Uterus (tissue), 3 donors: ENCODE measurements at regions not wholly inside any gene's neighbourhood (a gene's known extent, or its start where the extent isn't known, plus 50 kb on each side); places are given as distances from the start of the nearest gene placed in this dataset.

Source experiments
- DNase-seq, 2 donors: peaks; one replicate each; pipeline ENCODE4 v3.0.0-alpha.2; 2019 to 2020
- H3K27ac ChIP-seq, 2 donors: fragments of 200-600 bp; sonication (generic); 1 replicate in 1 of 2; 2 replicates in 1 of 2; pipeline ENCODE4 v1.5.1; 2016 to 2018
- H3K27me3 ChIP-seq, 2 donors: fragments of 200-600 bp; sonication (generic); one replicate each; pipeline ENCODE4 v1.5.1; 2018 to 2019; ENCODE audit warnings: control low read depth in 1 of 2
- H3K36me3 ChIP-seq, 2 donors: fragments of 200-600 bp; sonication (generic); one replicate each; pipeline ENCODE4 v1.5.1; 2019; ENCODE audit warnings: control low read depth in 1 of 2
- H3K4me1 ChIP-seq, 2 donors: fragments of 200-600 bp; sonication (generic); one replicate each; pipeline ENCODE4 v1.5.1; 2018 to 2019; ENCODE audit warnings: control low read depth in 1 of 2
- H3K4me3 ChIP-seq, 2 donors: fragments of 200-600 bp; sonication (generic); 1 replicate in 1 of 2; 2 replicates in 1 of 2; pipeline ENCODE4 v1.5.1; 2018 to 2019; ENCODE audit warnings: mild to moderate bottlenecking in 1 of 2
- H3K9me3 ChIP-seq, 2 donors: fragments of 200-600 bp; sonication (generic); one replicate each; pipeline ENCODE4 v1.5.1; 2019; ENCODE audit warnings: control low read depth in 1 of 2
- POLR2A ChIP-seq, 2 donors: fragments of 450-650 bp; IDR thresholded peaks; one replicate each; pipeline ENCODE4 v1.6.1; 2016; ENCODE audit warnings: antibody characterized with exemption in 2 of 2, mild to moderate bottlenecking in 1 of 2, moderate library complexity in 1 of 2
- intact Hi-C: fragments of 100-400 bp; cut with DNase I; formaldehyde crosslinking; loops from one replicate; pipeline ENCODE4 v1.15.1; 2023; ENCODE audit warnings: low total_unique reads
- TF ChIP-seq, protein P1 (sequence below), 4 experiments: fragments of 200-600 bp in 2 of 4; fragments of 450-650 bp in 2 of 4; sonication (generic) in 2 of 4; IDR thresholded peaks; one replicate each; pipeline ENCODE4 v1.5.1; 2016 to 2019; ENCODE audit warnings: antibody characterized with exemption in 4 of 4, mild to moderate bottlenecking in 2 of 4, moderate library complexity in 1 of 4
- donor health status: DM: yes; HTN: yes; CAD: no.

GRCh38 chr2:100716581-100716980, 103.4 kb upstream of the NPAS2 start:
- Histone ChIP-seq H3K9me3 (no peaks in the 10 kb centered on the region), H3K4me1 (no peaks in the 10 kb centered on the region), H3K27me3 (no peaks in the 10 kb centered on the region), H3K27ac (no peak overlapping the region), H3K36me3 (no peaks in the 10 kb centered on the region), H3K4me3 (no peak overlapping the region)
- intact Hi-C loops = no loop called here
- no peak for DNase-seq
- TF ChIP-seq POLR2A (IDR thresholded peaks at IDR 0.05) = no peak
- TF ChIP-seq, protein P1, sequence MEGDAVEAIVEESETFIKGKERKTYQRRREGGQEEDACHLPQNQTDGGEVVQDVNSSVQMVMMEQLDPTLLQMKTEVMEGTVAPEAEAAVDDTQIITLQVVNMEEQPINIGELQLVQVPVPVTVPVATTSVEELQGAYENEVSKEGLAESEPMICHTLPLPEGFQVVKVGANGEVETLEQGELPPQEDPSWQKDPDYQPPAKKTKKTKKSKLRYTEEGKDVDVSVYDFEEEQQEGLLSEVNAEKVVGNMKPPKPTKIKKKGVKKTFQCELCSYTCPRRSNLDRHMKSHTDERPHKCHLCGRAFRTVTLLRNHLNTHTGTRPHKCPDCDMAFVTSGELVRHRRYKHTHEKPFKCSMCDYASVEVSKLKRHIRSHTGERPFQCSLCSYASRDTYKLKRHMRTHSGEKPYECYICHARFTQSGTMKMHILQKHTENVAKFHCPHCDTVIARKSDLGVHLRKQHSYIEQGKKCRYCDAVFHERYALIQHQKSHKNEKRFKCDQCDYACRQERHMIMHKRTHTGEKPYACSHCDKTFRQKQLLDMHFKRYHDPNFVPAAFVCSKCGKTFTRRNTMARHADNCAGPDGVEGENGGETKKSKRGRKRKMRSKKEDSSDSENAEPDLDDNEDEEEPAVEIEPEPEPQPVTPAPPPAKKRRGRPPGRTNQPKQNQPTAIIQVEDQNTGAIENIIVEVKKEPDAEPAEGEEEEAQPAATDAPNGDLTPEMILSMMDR (IDR thresholded peaks at IDR 0.05) = no peak

DNA sequence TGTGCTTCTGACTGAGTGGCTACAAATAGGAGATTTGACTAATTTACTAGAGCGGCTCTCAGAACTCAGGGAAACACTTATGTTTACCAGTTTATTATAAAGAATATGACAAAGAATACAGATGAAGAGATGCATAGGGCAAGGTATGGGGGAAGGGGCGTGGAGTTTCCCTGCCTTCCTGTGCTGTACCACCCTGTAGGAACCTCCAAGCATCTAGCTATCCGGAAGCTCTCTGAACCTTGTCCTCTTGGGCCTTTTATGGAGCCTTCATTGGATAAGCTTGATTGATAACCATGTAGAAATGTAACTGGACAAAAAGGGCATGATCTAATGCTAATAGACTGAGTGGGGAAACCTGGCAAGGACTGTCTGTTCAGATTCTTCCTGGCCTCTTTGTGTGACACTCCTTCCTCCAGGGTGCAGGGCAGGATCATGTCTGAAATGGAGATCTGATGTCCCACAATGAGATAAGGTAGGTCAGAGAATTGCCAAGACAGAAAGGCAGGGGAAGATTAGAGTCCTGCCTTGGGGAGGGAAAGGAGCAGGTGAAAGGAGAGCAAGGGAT, 101.8 kb upstream of the NPAS2 start:
- no peaks in the 10 kb centered on the region for H3K36me3 ChIP-seq
- no peak for DNase-seq
- TF ChIP-seq, protein P1 (IDR thresholded peaks at IDR 0.05) = no peak
- no peak for TF ChIP-seq POLR2A (IDR thresholded peaks at IDR 0.05)
- no peak overlapping the region for H3K27ac ChIP-seq
- H3K4me1 ChIP-seq = no peaks in the 10 kb centered on the region
- no peaks in the 10 kb centered on the region for H3K27me3 ChIP-seq
- no peaks in the 10 kb centered on the region for H3K9me3 ChIP-seq
- intact Hi-C loops = no loop called here
- no peak overlapping the region for H3K4me3 ChIP-seq

DNA sequence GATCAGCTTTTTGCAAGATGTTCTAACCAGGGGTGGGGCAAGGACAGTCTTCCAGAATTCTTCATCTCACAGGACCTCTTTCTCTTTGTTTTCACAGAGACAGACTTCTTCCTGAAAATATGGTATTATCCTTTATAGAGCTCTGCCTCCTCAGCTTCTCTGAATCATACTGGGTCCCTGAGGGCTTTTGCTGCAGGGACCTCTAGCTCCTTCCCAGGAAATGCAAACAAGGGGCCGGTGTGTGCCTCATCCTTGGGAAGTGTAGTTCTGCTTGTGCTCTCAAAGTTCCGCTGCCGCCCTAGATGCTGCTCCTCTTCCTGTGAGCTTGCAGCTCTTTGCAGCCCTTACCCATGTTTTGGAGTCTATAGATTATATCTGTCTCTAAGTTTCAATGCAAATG, 99.5 kb upstream of the NPAS2 start:
- Histone ChIP-seq H3K27ac (no peak overlapping the region), H3K9me3 (no peaks in the 10 kb centered on the region), H3K27me3 (no peaks in the 10 kb centered on the region), H3K4me1 (no peaks in the 10 kb centered on the region), H3K4me3 (no peak overlapping the region), H3K36me3 (no peaks in the 10 kb centered on the region)
- intact Hi-C loops = no loop called here
- no peak for TF ChIP-seq POLR2A (IDR thresholded peaks at IDR 0.05)
- TF ChIP-seq, protein P1 (IDR thresholded peaks at IDR 0.05) = no peak
- no peak for DNase-seq

- Histone ChIP-seq H3K27ac (no peak overlapping the region), H3K9me3 (no peaks in the 10 kb centered on the region), H3K36me3 (no peaks in the 10 kb centered on the region), H3K27me3 (no peaks in the 10 kb centered on the region), H3K4me1 (no peaks in the 10 kb centered on the region), H3K4me3 (no peak overlapping the region)
- no peak for DNase-seq
- no peak for TF ChIP-seq POLR2A (IDR thresholded peaks at IDR 0.05)
- TF ChIP-seq, protein P1 (IDR thresholded peaks at IDR 0.05) = no peak
- intact Hi-C loops = no loop called here
Measured at GRCh38 chr2:100721693-100722092, 98.2 kb upstream of the NPAS2 start.

- TF ChIP-seq, protein P1 (IDR thresholded peaks at IDR 0.05) = no peak
- no peak for TF ChIP-seq POLR2A (IDR thresholded peaks at IDR 0.05)
- H3K36me3 ChIP-seq = no peaks in the 10 kb centered on the region
- DNase-seq = no peak
- no peaks in the 10 kb centered on the region for H3K9me3 ChIP-seq
- no peak overlapping the region for H3K27ac ChIP-seq
- no peaks in the 10 kb centered on the region for H3K27me3 ChIP-seq
- no peak overlapping the region for H3K4me3 ChIP-seq
- intact Hi-C loops = no loop called here
- no peaks in the 10 kb centered on the region for H3K4me1 ChIP-seq
Measured at GRCh38 chr2:100722125-100722524, 97.8 kb upstream of the NPAS2 start.
